ENCODE measurements at regions not wholly inside any gene's neighbourhood (a gene's known extent, or its start where the extent isn't known, plus 50 kb on each side); places are given as distances from the start of the nearest gene placed in this dataset.

DNA sequence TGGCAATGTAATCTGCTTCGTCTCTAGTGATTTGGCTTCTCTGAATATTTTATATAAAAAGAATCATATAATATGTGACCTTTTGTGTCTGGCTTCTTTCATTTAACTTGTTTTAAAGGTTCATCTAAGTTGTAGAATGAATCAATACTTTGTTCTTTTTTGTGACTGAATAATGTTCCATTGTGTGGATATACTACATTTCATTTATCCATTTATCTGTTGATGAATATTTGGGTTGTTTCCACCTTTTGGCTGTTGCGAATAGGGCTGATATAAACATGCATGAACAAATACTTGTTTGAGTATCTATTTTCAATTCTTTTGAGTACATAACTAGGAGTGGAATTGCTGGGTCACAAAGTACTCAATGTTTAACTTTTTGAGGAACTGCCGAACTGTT is 63.8 kb upstream of the TNP1 start:
- TF ChIP-seq, protein P1, sequence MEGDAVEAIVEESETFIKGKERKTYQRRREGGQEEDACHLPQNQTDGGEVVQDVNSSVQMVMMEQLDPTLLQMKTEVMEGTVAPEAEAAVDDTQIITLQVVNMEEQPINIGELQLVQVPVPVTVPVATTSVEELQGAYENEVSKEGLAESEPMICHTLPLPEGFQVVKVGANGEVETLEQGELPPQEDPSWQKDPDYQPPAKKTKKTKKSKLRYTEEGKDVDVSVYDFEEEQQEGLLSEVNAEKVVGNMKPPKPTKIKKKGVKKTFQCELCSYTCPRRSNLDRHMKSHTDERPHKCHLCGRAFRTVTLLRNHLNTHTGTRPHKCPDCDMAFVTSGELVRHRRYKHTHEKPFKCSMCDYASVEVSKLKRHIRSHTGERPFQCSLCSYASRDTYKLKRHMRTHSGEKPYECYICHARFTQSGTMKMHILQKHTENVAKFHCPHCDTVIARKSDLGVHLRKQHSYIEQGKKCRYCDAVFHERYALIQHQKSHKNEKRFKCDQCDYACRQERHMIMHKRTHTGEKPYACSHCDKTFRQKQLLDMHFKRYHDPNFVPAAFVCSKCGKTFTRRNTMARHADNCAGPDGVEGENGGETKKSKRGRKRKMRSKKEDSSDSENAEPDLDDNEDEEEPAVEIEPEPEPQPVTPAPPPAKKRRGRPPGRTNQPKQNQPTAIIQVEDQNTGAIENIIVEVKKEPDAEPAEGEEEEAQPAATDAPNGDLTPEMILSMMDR (IDR thresholded peaks at IDR 0.05; ENCODE audit: low read depth, low read length) = no peak
- no peak overlapping the region for H3K4me3 ChIP-seq (ENCODE audit: low read depth, low read length)

DNA sequence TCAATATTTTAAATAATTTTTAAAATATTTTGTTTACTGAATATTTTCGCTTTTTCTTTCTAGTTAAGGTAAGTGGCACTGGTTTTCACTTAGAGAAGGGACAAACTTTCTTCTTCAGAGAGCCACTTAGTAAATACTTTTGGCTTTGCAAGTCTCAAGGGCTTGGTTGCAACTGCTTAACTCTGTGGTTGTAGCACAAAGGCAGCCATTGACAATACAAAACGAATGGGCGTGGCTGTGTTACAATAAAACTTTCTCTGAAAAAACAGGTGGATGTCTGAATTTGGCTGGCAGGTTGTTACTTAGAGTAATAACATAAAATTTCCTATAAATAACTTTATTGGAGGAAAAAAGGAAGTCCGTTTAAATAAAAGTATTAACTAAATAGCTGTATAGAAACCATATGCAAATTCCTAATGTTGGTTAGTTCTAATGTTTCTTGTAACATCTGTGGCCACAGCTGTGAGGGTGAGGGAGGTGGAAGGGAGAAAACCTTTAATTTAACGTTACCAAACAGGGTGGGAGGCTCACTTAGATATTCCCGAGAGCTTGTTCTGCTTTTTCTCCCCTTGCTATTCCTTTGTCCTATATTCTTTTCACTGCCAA is 62.4 kb upstream of the TNP1 start:
- TF ChIP-seq, protein P1 (IDR thresholded peaks at IDR 0.05; ENCODE audit: low read depth, low read length) = no peak
- no peak overlapping the region for H3K4me3 ChIP-seq (ENCODE audit: low read depth, low read length)

DNA sequence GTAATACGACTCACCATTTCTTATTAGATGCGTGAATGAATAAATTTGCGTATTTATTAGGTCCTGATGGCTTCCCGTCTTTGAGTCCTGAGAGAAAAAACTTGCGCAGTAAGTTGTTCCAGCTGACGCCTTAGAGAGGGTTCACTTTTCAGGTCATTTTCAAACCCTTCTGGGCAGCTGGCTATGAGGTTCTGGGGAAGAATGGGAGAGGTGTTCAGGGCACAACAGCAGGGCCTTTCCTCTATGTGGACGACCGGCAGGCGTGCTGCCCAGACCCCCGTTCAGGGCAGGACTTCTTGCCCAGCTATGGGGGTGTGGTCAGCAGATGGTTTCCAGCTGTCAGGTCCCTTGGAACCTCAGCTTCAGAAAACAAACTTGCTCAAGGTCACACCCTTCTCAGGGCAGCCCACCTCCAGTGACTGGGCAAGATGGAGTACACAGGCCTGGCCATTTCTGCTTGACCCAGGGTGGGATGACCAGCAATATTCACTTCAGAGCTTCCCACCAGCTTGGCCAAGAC is 61.1 kb upstream of the TNP1 start:
- TF ChIP-seq, protein P1 (IDR thresholded peaks at IDR 0.05; ENCODE audit: low read depth, low read length) = no peak
- H3K4me3 ChIP-seq (ENCODE audit: low read depth, low read length) = no peak overlapping the region

DNA sequence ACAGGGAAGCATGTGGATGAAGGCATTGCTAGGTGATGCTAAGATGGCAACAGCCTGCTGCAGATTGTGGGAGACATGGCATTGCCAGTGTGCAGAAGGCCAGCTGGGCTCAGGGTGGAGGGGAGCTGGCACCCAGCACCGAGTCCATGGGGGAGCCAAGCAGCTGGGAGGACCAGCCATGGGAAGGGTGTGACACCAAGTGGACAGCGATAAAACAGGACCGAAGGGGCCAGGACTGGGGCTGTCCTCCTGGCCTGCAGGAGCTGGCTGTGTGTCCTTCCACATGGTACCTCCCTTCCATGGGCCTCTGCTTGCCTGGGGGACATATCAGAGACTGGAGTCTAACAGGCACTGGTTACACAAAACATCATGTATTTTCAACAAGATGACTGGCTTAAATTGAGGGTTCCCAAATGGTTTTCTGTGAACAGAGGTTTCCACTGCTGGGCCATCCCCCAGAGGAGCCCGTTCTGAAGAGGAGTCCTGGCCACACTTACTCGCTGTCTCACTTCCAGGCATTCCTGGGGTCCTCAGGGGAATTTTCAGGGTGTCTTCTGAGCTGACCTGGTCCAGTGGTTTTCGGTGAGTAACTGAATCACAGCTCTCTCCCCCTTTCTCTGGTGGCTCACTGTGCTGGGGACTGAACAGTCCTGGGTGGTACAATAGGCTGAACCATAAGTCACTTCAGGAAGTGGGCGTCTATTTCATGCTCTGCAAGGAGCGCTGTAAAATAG is 60.4 kb upstream of the TNP1 start:
- no peak overlapping the region for H3K4me3 ChIP-seq (ENCODE audit: low read depth, low read length)
- TF ChIP-seq, protein P1 (IDR thresholded peaks at IDR 0.05; ENCODE audit: low read depth, low read length) = no peak

DNA sequence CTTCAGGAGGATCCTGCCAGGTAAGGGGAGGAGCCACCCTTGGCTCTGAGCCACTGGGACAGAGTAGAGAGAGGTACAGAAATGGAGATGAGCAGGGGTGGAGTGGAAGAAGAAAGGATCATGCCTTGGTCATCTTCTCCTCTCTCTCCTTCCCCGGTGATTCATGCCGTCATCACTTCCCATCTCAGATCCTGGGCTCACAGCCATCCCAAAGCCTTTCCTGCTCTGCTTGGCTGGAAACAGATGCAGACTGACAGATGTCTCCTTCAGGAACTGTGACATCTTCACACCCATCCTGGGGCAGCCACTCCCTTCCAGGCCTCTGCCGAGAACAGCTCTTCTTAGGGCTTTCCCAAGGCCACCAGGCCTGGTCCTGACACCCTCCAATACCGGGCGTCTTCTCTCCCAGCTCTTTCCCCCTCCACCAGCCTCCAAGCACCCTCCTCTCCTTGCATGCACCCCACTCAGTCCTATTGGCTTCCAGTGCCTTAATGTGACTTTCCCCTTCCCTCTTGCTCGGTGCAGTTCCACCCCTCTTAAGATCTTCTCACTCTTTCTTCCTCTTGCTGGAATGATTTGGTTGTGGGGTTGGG is 58.3 kb upstream of the TNP1 start:
- no peak overlapping the region for H3K4me3 ChIP-seq (ENCODE audit: low read depth, low read length)
- TF ChIP-seq, protein P1 (IDR thresholded peaks at IDR 0.05; ENCODE audit: low read depth, low read length) = no peak

DNA sequence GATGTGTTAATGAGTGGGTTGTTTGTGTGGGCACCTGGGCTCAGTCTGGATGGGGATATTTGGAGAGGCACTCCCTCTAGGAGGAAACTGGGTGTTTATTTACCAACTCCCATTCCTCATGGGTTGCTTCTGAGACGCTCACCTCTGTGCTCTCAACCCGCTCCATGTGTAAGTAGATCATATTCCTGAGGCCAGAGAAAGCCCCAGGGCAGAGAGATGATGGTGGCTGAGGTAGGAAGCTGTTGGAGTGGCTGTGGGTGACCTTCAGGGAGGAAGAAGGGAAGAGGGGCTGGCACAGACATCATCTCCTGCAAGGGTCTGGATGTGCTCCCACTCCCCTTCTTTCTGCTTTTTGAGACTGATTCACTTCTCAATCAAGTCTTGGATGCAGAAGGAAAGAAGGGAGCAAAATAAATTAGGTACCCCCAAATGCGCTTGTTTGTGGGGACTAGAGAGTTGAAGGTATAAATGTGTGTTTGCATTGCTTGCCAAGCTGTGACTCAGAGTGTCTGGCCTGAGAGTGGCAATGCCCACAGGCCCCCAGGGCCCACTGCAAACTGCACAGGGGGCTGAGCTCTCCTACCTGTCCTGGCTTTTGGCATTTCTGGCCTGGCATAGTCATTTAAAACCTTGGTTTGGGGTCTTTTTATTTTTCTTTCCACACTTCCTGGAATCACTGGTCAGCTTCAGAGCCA is 57.2 kb upstream of the TNP1 start:
- TF ChIP-seq, protein P1 (IDR thresholded peaks at IDR 0.05; ENCODE audit: low read depth, low read length) = no peak
- H3K4me3 ChIP-seq (ENCODE audit: low read depth, low read length) = no peak overlapping the region

Measured in WI38 (cell line).